Loucy (cell line): ENCODE measurements at regions not wholly inside any gene's neighbourhood (a gene's known extent, or its start where the extent isn't known, plus 50 kb on each side); places are given as distances from the start of the nearest gene placed in this dataset.

Experiments used
- H2AFZ ChIP-seq: fragments of 200-600 bp; sonication (generic); 2 replicates; pipeline ENCODE4 v1.6.0; 2016; ENCODE audit warnings: antibody characterized with exemption, mild to moderate bottlenecking, low read length, moderate library complexity
- H3F3A ChIP-seq: fragments of 200-600 bp; 2 replicates; pipeline ENCODE4 v1.6.0; 2016; ENCODE audit warnings: antibody characterized with exemption, low read depth, mild to moderate bottlenecking
- H3K27me3 ChIP-seq: fragments of 200-600 bp; sonication (generic); 2 replicates; pipeline ENCODE4 v1.6.1; 2014; ENCODE audit warnings: low read length, mild to moderate bottlenecking; ENCODE audit not compliant: insufficient read depth, poor library complexity, severe bottlenecking
- H3K36me3 ChIP-seq: fragments of 200-600 bp; sonication (generic); 2 replicates; pipeline ENCODE4 v1.6.1; 2016; ENCODE audit warnings: low read length; ENCODE audit not compliant: insufficient read depth
- H3K4me1 ChIP-seq: fragments of 200-600 bp; sonication (generic); 2 replicates; pipeline ENCODE4 v1.5.1; 2014; ENCODE audit warnings: low read length, mild to moderate bottlenecking; ENCODE audit not compliant: insufficient read depth, poor library complexity, severe bottlenecking
- H3K4me2 ChIP-seq: fragments of 200-600 bp; sonication (generic); 2 replicates; pipeline ENCODE4 v1.6.0; 2014; ENCODE audit warnings: antibody characterized with exemption, low read length, low read depth, mild to moderate bottlenecking; ENCODE audit not compliant: poor library complexity, severe bottlenecking
- H3K4me3 ChIP-seq: fragments of 200-600 bp; sonication (generic); 2 replicates; pipeline ENCODE4 v1.5.1; 2014; ENCODE audit warnings: low read length, mild to moderate bottlenecking, mixed read lengths; ENCODE audit not compliant: poor library complexity, severe bottlenecking
- H3K79me2 ChIP-seq: fragments of 200-600 bp; sonication (generic); 2 replicates; pipeline ENCODE4 v1.6.1; 2014; ENCODE audit warnings: low read length; ENCODE audit not compliant: insufficient read depth
- H3K9ac ChIP-seq: fragments of 200-600 bp; sonication (generic); 2 replicates; pipeline ENCODE4 v1.6.0; 2014; ENCODE audit warnings: mild to moderate bottlenecking, low read depth, low read length, moderate library complexity; ENCODE audit not compliant: poor library complexity, severe bottlenecking
- H3K9me2 ChIP-seq: fragments of 200-600 bp; sonication (generic); replicated peaks from 2 replicates; pipeline ENCODE4 v1.6.1; 2016; ENCODE audit warnings: low read depth, low read length, mixed read lengths
- H3K9me3 ChIP-seq: fragments of 200-600 bp; sonication (generic); 2 replicates; pipeline ENCODE4 v1.6.1; 2014; ENCODE audit warnings: mild to moderate bottlenecking, antibody characterized with exemption, low read length, low read depth; ENCODE audit not compliant: insufficient read depth
- H4K20me1 ChIP-seq: fragments of 200-600 bp; sonication (generic); 2 replicates; pipeline ENCODE4 v1.6.0; 2014; ENCODE audit warnings: antibody characterized with exemption, low read length, mild to moderate bottlenecking; ENCODE audit not compliant: insufficient read depth, poor library complexity, severe bottlenecking
- EZH2phosphoT487 ChIP-seq: fragments of 200-600 bp; IDR thresholded peaks from 2 replicates; pipeline ENCODE4 v1.6.1; 2018; ENCODE audit warnings: antibody characterized with exemption, mild to moderate bottlenecking, moderate library complexity, borderline replicate concordance
- TF ChIP-seq, protein P1 (sequence below): fragments of 200-600 bp; sonication (generic); conservative IDR thresholded peaks from 2 replicates; pipeline ENCODE4 v1.5.1; 2014; ENCODE audit warnings: mild to moderate bottlenecking, antibody characterized with exemption, low read length

DNA sequence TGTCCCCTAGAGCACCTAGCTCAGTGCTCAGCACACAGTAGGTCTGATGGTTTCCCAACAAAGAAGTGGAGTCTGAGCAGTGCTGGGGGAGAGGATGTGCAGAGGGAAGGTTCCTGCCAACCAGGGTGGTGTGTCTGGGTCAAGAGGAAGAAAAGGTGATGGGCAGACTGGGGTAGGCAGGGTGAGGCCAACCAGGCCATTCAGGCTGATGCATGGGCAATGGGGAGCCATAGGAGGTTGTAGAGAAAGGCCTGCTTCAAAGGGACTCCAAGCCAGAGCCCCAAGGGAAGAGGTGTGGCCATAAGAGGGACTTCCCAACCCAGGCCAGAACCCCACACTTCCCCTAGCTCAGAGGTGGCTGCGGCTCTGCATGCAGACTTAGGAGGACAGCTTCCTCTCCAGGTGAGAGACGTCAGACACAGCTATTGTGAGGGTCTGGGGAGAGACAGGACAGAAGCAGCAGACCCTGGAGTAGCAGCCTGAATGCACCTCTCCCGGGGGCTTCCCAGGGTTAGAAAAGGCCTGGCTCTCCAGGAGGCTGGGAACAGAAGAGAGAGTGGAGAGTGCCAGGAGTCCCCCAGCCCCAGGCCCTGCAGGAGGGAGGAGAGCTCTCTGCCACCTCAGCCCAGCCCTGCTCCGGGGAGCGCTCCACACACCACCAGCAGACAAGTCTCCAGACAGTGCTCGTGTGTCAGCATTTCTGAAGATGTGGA is 87.4 kb upstream of the ZMIZ1 start:
- Histone ChIP-seq H3K27me3 (no peaks in the 10 kb centered on the region), H2AFZ (no peak overlapping the region), H3K9ac (no peak overlapping the region), H3K9me2 (no peaks in the 10 kb centered on the region), H3F3A (no peaks in the 10 kb centered on the region), H3K4me2 (no peak overlapping the region), H3K4me3 (no peak overlapping the region), H4K20me1 (no peaks in the 10 kb centered on the region), H3K4me1 (no peaks in the 10 kb centered on the region), H3K9me3 (no peaks in the 10 kb centered on the region), H3K79me2 (no peaks in the 10 kb centered on the region), H3K36me3 (no peaks in the 10 kb centered on the region)
- TF ChIP-seq EZH2phosphoT487 = no peak
- TF ChIP-seq, protein P1, sequence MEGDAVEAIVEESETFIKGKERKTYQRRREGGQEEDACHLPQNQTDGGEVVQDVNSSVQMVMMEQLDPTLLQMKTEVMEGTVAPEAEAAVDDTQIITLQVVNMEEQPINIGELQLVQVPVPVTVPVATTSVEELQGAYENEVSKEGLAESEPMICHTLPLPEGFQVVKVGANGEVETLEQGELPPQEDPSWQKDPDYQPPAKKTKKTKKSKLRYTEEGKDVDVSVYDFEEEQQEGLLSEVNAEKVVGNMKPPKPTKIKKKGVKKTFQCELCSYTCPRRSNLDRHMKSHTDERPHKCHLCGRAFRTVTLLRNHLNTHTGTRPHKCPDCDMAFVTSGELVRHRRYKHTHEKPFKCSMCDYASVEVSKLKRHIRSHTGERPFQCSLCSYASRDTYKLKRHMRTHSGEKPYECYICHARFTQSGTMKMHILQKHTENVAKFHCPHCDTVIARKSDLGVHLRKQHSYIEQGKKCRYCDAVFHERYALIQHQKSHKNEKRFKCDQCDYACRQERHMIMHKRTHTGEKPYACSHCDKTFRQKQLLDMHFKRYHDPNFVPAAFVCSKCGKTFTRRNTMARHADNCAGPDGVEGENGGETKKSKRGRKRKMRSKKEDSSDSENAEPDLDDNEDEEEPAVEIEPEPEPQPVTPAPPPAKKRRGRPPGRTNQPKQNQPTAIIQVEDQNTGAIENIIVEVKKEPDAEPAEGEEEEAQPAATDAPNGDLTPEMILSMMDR = no peak

DNA sequence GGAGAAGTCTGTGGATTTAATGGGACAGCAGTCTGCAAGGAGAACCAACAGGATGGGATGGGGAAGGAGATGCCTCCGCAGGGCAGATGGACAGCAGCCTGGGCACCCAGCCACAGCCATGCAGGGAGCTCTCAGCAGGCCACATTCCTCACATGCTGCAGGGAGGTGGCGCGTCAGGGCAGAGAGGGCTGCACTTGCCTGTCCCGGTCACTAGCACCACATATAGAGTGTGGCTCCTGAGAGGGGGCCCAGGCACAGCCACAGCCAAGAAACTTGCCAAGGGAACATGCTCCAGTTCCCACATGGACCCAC is 86.8 kb upstream of the ZMIZ1 start:
- Histone ChIP-seq H4K20me1 (no peaks in the 10 kb centered on the region), H3K27me3 (no peaks in the 10 kb centered on the region), H3K9me2 (no peaks in the 10 kb centered on the region), H3K4me3 (no peak overlapping the region), H3K4me2 (no peak overlapping the region), H3K9ac (no peak overlapping the region), H3F3A (no peaks in the 10 kb centered on the region), H3K36me3 (no peaks in the 10 kb centered on the region), H2AFZ (no peak overlapping the region), H3K79me2 (no peaks in the 10 kb centered on the region), H3K4me1 (no peaks in the 10 kb centered on the region), H3K9me3 (no peaks in the 10 kb centered on the region)
- TF ChIP-seq, protein P1 = no peak
- no peak for TF ChIP-seq EZH2phosphoT487

DNA sequence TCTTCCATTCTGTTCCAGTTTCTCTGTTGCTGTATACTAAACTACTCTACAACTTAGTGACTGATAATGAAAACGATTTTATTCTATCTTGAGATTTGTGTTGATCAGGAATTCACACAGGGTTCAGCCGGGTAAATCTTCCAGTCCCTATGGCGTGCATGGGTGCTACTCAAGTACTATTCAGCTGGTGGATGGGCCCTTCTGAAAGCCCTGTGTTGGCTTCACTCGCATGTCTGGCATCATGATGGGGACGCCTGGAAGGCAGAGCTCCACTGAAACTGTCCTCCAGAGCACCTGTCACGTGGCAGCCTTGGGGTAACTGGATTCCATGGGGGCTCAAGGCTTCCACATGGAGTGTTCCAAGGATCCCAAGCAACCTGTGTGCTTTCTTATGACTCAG is 86.0 kb upstream of the ZMIZ1 start:
- H3K9me3 ChIP-seq = no peaks in the 10 kb centered on the region
- H3K9me2 ChIP-seq = no peaks in the 10 kb centered on the region
- no peaks in the 10 kb centered on the region for H3F3A ChIP-seq
- no peaks in the 10 kb centered on the region for H3K27me3 ChIP-seq
- no peak overlapping the region for H2AFZ ChIP-seq
- no peak overlapping the region for H3K4me3 ChIP-seq
- TF ChIP-seq, protein P1 = no peak
- no peak for TF ChIP-seq EZH2phosphoT487
- no peaks in the 10 kb centered on the region for H4K20me1 ChIP-seq
- no peaks in the 10 kb centered on the region for H3K79me2 ChIP-seq
- no peaks in the 10 kb centered on the region for H3K36me3 ChIP-seq
- no peaks in the 10 kb centered on the region for H3K4me1 ChIP-seq
- no peak overlapping the region for H3K9ac ChIP-seq
- H3K4me2 ChIP-seq = no peak overlapping the region
